ENCODE measurements at regions not wholly inside any gene's neighbourhood (a gene's known extent, or its start where the extent isn't known, plus 50 kb on each side); places are given as distances from the start of the nearest gene placed in this dataset.
"Not testable (repeated sequence)": the region's sequence is repeated elsewhere in the genome, so short reads cannot be mapped to it uniquely, and the experiment has no call there.

DNA sequence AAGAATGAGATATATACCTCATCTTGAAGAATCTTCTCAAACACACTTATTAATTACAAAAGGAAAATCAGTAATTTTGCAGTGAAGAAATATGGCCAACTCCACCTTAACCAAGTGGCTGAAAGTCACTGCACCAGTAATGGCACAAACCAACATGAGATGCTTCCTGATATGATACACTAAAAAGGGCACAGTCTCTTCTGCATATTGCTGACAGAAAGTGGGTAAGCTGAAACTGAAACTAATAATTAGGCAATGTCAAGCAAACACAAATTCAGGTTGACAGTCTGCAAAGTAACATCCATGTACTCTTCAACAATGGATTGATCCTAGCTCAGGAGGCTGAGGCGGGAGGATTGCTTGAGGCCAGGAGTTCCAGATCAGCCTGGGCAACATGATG is 56.1 kb downstream of the ZNF22 start:
- DNase-seq: not testable (repeated sequence)

GRCh38 chr10:45058580-45058979 is 57.9 kb downstream of the ZNF22 start:
- DNase-seq: peak; percentile 76

- peak; percentile 34 for DNase-seq
Observed at GRCh38 chr10:45058992-45059561, 58.4 kb downstream of the ZNF22 start.

- DNase-seq: no peak
Observed at GRCh38 chr10:45059632-45060031, 58.9 kb downstream of the ZNF22 start.

GRCh38 chr10:45061982-45062381 is 61.3 kb downstream of the ZNF22 start:
- no peak for DNase-seq

- no peak for DNase-seq
Observed at GRCh38 chr10:45063591-45064231, 63.0 kb downstream of the ZNF22 start.

DNA sequence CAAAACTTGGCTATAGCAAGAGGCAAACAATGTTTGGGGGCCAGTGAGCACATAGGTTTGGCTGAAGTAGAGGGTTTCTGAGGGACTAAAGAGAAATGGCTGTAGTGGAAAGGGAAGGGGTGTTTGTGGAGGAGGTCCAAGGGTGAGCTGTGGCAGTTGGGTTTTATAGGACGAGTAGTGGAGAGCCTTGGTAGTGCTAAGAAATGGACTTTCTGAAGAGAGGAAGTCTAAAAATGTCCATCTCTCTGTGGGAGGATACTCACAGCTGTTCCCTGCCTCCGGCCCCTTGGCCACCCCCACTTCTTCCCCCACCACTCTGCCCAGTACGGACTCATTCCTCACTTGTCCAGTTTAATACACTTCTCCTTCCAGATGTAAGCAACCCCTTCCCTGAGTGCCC is 64.3 kb downstream of the ZNF22 start:
- no peak for DNase-seq

GRCh38 chr10:45071043-45071813 is 70.5 kb downstream of the ZNF22 start:
- DNase-seq: no peak

DNA sequence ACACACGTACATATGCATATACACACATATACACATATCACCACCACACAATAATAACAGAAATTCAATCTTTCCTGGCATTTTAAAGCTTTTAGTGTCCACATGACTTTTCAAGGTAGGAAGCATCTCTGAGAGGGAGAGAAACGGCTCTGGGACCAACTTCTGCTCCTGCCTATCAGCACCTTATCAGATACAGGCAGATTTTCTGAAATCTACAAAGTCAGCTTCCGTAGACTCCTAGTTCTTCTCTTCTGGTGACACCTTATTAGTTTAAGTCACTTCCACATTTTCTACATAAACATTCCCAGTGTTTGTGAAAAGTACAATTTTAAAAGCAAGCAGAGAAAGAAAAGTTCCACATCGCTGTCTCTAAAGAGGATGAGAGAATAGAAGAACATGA is 74.5 kb downstream of the ZNF22 start:
- no peak for DNase-seq

DNA sequence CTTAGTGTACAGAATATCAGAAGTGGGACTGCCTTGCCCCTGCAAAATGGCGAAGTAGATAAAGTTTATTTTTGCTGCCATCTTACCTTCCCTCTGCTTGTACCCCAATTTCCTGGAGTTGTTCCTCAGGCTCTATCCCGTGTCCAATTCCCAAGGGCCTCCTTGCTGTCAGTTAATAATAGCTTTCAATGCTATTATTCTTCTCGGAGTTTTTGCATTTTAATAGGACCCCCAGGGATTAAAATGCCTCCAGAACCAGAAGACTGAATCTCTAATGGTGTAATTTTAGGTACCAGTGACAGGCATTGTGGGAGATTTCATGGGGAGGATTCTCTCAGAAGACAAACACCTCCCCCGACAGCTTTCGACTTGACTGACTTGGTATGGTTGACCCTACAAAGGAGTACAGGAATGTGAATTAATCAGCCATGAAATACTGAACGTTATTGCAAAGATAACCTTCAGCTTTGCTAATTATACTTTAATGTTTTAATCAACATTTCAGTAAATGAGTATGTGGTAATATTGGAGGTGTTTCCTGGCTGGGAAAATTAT is 75.2 kb downstream of the ZNF22 start:
- no peak for DNase-seq

GRCh38 chr10:45076891-45077290 is 76.2 kb downstream of the ZNF22 start:
- no peak for DNase-seq

GRCh38 chr10:45080331-45080730 is 79.6 kb downstream of the ZNF22 start:
- DNase-seq: no peak

- no peak for DNase-seq
Observed at GRCh38 chr10:45082176-45082575, 81.5 kb downstream of the ZNF22 start.

GRCh38 chr10:45091968-45092367 is 91.2 kb downstream of the ZNF22 start:
- no peak for DNase-seq

DNA sequence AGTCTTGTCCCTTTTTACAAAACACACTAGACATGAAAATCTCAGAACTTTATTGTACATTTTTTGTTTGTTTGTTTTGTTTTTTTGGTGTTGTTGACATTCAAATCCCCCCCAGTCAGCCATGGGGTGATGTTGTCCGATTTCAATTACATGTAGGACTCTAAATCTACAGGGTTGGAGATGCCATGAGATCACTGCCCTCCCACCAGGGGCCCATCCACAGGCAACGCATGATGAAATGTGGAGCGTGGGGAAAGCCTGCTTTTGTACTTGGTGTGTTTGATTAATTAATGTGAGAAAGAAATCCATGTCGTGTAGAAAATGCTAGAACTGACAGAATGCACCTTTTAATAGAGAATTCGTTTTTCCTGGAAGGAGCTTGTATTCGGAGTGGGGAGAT is 93.2 kb downstream of the ZNF22 start:
- no peak for DNase-seq

DNA sequence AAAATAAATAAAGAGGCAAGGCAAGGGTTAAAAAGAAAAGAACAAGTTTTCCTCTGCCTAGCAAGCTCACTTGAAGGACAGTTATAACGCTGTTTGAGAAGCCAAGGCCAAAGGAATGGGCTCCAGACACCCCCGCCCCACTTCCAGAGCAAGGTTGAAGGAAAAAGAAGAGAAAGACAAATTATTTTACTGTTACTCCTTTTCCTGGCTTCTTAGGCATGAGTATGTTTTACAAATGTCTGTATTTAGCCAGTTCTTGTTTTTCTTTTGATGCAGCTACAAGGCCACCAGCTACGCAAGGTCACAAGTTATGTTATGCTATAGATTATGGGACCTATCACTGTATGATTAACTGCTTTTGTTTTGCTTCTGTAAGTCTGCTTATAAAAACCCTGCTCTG is 94.6 kb downstream of the ZNF22 start:
- DNase-seq: no peak

DNA sequence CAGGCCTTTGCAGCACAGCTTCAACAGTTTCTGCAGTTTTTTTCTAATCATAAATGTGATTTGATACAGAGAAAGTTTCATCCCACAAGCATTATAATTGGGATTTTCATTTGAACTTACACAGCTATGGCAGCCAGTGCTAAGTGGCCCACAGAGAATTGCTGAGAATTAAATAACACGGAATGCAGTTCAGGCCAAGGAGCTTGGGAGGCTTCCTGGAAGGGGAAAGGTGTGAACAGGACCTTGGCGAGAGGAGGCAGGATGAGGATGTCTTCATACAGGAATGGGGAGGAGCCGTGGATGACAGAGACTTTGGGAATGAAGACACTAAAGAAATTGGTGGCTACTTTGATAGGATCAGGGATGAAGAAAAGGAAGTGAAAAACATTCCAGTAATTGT is 95.3 kb downstream of the ZNF22 start:
- DNase-seq: no peak

GRCh38 chr10:45100429-45100828 is 99.7 kb downstream of the ZNF22 start:
- DNase-seq: no peak

GRCh38 chr10:45104674-45105073 is 104.0 kb downstream of the ZNF22 start:
- DNase-seq: no peak

DNA sequence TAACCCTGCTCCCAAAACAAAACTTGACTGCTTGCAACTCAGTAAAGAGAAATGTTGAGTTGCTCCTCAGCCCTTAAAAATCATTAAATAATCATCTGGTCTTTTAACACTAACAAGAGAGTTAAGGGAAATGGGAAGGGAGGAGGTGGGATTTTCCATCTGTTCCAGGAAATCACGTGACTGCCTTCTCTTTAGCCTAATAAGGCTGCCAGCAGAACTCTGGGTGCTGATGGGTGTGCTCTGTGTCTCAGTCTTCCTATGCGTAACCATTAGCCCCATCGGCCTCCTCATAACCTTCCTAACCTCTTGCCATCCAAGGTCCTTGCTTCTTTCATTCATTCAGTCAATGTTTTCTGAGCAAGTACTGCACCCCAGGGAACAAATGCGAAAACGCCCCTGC is 104.6 kb downstream of the ZNF22 start:
- DNase-seq: not testable (repeated sequence)

DNA sequence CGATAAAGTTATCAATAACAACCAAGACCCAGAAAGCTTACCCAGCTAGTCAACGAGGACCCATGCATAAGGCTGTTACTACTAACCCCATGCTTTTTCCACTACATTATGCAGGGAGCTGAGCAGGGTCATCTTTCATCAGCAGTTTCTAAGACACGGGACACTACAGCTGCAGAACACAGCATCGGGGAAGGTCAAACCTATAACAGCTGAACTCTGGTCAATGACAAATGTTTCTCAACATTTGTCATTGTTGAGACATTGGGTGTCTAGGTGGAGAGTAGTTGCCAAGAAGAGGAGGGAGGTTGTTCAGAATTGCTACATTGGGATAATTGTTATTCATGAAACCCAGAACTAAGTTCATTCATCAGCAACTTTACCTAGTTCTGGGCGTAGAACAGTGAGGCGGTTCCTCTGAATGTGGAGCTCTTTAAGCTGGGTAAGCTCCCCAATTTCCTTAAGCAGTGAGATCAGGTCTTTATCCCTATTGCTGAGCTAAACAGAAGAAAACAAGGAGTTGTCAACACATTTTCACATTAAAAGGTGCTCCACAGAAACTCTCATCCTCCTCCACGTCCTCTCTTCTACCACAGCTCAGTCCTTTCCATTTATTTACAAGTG is 105.6 kb downstream of the ZNF22 start:
- DNase-seq: no peak

DNA sequence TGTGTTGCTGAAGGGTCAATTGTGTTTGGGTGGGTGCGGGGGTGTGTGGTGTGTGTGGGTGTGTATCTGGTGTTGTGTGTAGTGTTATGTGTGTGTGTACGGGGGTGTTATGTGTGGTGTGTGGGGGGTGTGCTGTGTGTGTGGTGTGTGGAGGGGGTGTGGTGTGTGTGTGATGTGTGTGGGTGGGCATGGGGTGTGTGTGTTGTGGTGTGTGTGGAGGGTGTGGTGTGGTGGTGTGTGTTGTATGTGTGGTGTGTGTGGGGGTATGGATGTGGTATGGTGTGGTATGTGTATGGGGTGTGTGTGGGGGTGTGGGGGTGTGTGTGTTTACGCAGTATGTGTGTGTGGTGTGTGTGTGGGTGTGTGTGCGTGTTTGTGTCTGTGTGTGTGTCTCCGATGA is 110.8 kb downstream of the ZNF22 start:
- no peak for DNase-seq

DNA sequence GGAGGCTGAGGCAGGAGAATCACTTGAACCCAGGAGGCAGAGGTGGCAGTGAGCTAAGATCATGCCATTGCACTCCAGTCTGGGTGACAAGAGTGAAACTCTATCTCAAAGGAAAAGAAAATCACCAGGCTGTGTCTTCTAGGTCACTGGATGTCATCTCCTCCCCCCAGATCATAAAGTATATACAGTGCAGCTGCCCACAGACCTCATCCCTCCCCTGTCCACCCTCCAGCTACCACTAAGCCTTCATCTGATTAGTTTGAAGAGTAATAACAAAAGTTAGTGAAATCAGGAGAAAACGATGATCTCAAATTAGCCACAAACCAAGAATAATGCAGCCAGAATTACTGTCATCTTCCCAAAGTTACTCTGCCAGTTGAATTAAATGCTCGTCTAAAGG is 117.2 kb downstream of the ZNF22 start:
- DNase-seq: not testable (repeated sequence)
